AG10803 (cell line): ENCODE measurements at regions not wholly inside any gene's neighbourhood (a gene's known extent, or its start where the extent isn't known, plus 50 kb on each side); places are given as distances from the start of the nearest gene placed in this dataset.

Source experiments
- DNase-seq: peaks from one replicate; pipeline ENCODE4 v3.0.0; 2010; ENCODE audit warnings: low read depth
- H3K4me3 ChIP-seq: 2 replicates; pipeline ENCODE4 v1.5.1; 2011; ENCODE audit warnings: mild to moderate bottlenecking, low read length, control low read depth
- TF ChIP-seq, protein P1 (sequence below): conservative IDR thresholded peaks from 2 replicates; pipeline ENCODE4 v1.5.1; 2011; ENCODE audit warnings: mild to moderate bottlenecking, low read length, control low read depth, inconsistent platforms

DNA sequence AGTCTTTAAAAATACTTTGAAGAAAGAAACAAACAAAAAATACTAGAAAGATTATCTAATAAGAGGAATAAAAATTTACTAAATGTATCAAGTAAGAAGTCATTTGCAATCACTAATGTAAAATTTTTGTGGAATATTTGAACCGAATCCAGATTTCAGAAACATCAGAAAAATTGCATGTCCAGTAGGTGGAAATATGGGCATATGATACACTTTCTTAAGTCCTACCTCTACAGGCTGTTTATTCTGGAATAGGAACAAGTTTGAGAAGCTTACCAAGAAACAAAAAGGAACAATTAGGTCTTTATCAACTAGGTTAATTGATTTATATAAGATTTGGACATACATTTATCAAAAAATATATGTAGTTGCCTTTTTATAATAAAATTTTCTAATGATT is 292.9 kb upstream of the ROBO1 start:
- no peak overlapping the region for H3K4me3 ChIP-seq
- TF ChIP-seq, protein P1, sequence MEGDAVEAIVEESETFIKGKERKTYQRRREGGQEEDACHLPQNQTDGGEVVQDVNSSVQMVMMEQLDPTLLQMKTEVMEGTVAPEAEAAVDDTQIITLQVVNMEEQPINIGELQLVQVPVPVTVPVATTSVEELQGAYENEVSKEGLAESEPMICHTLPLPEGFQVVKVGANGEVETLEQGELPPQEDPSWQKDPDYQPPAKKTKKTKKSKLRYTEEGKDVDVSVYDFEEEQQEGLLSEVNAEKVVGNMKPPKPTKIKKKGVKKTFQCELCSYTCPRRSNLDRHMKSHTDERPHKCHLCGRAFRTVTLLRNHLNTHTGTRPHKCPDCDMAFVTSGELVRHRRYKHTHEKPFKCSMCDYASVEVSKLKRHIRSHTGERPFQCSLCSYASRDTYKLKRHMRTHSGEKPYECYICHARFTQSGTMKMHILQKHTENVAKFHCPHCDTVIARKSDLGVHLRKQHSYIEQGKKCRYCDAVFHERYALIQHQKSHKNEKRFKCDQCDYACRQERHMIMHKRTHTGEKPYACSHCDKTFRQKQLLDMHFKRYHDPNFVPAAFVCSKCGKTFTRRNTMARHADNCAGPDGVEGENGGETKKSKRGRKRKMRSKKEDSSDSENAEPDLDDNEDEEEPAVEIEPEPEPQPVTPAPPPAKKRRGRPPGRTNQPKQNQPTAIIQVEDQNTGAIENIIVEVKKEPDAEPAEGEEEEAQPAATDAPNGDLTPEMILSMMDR: no peak
- no peak for DNase-seq

- H3K4me3 ChIP-seq: no peak overlapping the region
- DNase-seq: no peak
- TF ChIP-seq, protein P1: no peak
These were observed 287.5 kb upstream of the ROBO1 start for GRCh38 chr3:80055306-80055705.

GRCh38 chr3:80052271-80052670 is 284.5 kb upstream of the ROBO1 start:
- no peak for DNase-seq
- no peak overlapping the region for H3K4me3 ChIP-seq
- TF ChIP-seq, protein P1: no peak

DNA sequence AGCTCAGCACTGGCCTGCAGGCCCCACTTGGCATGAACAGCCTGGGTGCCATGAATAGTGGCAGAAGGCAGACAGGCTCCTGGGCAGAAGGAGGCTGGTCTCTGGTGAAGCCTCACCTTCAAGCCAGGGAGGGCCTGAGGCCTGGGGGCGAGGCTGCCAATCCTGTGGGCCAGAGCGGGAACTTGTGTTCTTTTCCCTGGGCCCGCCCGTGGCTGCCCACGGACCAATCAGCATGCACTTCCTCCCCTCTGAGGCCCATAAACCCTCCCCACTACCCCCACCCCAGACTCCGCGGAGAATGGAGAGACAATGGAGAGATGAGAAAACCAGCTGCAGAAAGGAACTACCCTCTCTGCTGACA is 283.8 kb upstream of the ROBO1 start:
- TF ChIP-seq, protein P1: no peak
- no peak overlapping the region for H3K4me3 ChIP-seq
- no peak for DNase-seq

- no peak overlapping the region for H3K4me3 ChIP-seq
- TF ChIP-seq, protein P1: no peak
- no peak for DNase-seq
These were observed 283.2 kb upstream of the ROBO1 start for GRCh38 chr3:80050826-80051601.

DNA sequence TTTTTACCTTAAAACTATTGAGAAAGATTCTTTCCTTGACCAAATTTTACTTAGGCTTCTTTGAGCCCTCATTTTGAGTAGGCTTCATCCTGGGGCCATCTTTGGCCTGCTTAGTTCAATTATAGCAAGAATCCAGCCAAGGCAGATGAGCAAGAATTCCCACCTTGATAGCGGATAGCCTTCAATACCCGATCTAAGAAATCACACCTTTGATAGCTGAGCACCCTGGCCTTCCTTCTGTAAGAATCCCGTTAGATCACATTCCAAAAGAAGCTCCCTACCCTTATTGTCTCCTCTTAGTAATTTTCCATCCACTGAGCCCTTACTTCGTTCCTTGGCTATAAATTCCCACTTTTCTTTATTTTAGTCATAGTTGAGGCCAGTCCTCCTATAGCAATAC is 275.4 kb upstream of the ROBO1 start:
- no peak for DNase-seq
- TF ChIP-seq, protein P1: no peak

DNA sequence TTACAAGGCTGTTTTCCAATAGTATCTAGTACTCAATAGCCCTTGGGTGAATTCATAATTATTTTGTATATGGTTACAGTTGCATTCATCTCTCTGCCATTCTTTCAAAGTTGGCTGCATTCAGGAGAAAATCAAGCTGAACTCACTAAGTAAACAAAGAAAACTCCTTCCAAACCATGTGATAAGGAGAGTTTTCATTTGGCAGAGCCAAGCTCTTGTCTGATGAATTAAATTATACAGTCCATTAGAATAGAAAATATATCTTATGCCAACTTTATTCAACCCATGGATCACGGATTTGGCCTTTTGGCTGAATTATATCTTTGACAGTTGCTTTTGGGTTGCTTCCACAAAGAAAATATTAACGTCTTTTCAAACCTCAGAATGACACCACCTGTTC is 272.3 kb upstream of the ROBO1 start:
- TF ChIP-seq, protein P1: no peak
- DNase-seq: no peak
- no peak overlapping the region for H3K4me3 ChIP-seq

More for the DNA sequence above, 275.4 kb upstream of the ROBO1 start:
- H3K4me3 ChIP-seq: no peak overlapping the region
